WERI-Rb-1 (cell line): ENCODE measurements at regions not wholly inside any gene's neighbourhood (a gene's known extent, or its start where the extent isn't known, plus 50 kb on each side); places are given as distances from the start of the nearest gene placed in this dataset.

Source experiments
- DNase-seq: peaks from one replicate; pipeline ENCODE4 v3.0.0-alpha.2; 2020
- H3K27ac ChIP-seq: fragments of 250-450 bp; sonication (Bioruptor Pico); 2 replicates; pipeline ENCODE4 v1.5.1; 2020; ENCODE audit warnings: mild to moderate bottlenecking, moderate library complexity
- H3K27me3 ChIP-seq: fragments of 250-450 bp; sonication (Bioruptor Pico); 2 replicates; pipeline ENCODE4 v1.5.1; 2021; ENCODE audit warnings: mild to moderate bottlenecking, low read depth, moderate library complexity; ENCODE audit not compliant: insufficient read depth, severe bottlenecking
- H3K36me3 ChIP-seq: fragments of 250-450 bp; sonication (Bioruptor Pico); 2 replicates; pipeline ENCODE4 v1.5.1; 2020; ENCODE audit warnings: mild to moderate bottlenecking, moderate library complexity
- H3K4me3 ChIP-seq: 2 replicates; pipeline ENCODE4 v1.5.1; 2011; ENCODE audit warnings: low read depth, mild to moderate bottlenecking, control low read depth, low read length
- H3K9me3 ChIP-seq: fragments of 250-450 bp; sonication (Bioruptor Pico); 2 replicates; pipeline ENCODE4 v1.5.1; 2021; ENCODE audit warnings: mild to moderate bottlenecking, moderate library complexity; ENCODE audit not compliant: severe bottlenecking
- TF ChIP-seq, protein P1 (sequence below): IDR thresholded peaks from 2 replicates; pipeline ENCODE4 v1.5.1; 2011; ENCODE audit warnings: low read depth, mild to moderate bottlenecking, control low read depth, inconsistent platforms, low read length

DNA sequence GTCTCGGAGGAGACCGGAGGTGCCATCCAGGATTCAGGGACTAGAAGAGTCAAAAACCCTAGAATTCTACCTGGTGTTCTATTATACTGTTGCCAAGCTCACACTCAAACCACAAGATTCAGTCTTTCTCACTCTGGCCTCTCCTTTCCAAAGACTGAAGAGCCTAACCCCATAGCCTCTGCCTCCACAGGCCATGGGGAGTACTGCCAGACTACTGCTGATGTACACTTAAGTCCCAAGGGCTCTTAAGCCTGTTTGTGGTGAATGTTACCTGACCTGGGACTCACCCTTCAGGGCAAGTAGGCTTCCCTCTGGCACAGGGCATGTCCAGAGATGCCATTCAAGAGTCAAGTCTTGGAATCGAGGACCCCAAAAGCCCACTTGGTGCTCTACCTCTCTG, 58.9 kb upstream of the IRS4 start:
- Histone ChIP-seq H3K4me3 (no peak overlapping the region), H3K36me3 (no peaks in the 10 kb centered on the region), H3K9me3 (no peaks in the 10 kb centered on the region), H3K27ac (no peak overlapping the region), H3K27me3 (peaks cover 14% of the 10 kb centered on the region)
- DNase-seq, result no peak
- TF ChIP-seq, protein P1, sequence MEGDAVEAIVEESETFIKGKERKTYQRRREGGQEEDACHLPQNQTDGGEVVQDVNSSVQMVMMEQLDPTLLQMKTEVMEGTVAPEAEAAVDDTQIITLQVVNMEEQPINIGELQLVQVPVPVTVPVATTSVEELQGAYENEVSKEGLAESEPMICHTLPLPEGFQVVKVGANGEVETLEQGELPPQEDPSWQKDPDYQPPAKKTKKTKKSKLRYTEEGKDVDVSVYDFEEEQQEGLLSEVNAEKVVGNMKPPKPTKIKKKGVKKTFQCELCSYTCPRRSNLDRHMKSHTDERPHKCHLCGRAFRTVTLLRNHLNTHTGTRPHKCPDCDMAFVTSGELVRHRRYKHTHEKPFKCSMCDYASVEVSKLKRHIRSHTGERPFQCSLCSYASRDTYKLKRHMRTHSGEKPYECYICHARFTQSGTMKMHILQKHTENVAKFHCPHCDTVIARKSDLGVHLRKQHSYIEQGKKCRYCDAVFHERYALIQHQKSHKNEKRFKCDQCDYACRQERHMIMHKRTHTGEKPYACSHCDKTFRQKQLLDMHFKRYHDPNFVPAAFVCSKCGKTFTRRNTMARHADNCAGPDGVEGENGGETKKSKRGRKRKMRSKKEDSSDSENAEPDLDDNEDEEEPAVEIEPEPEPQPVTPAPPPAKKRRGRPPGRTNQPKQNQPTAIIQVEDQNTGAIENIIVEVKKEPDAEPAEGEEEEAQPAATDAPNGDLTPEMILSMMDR, result no peak
